RWPE1 (cell line): ENCODE measurements at regions not wholly inside any gene's neighbourhood (a gene's known extent, or its start where the extent isn't known, plus 50 kb on each side); places are given as distances from the start of the nearest gene placed in this dataset.
A peak's percentile ranks its signal among the peaks of the same experiment; 100 is the strongest.

Experiments
- CTCF ChIA-PET: fragments of 350-600 bp; sonication (Branson Sonifier 250); formaldehyde crosslinking; extraction: SDS; loops from one replicate; lab custom pipeline; 2021; lab: Yijun Ruan, JAX
- POLR2A ChIA-PET: fragments of 400-600 bp; formaldehyde crosslinking; extraction: SDS; loops from one replicate; lab custom pipeline; 2020; ENCODE audit warnings: antibody characterized with exemption; ENCODE audit not compliant: low non-redundant PET; lab: Yijun Ruan, JAX
- DNase-seq: peaks from one replicate; pipeline ENCODE4 v3.0.0; 2012; ENCODE audit warnings: low spot score
- H3K27ac ChIP-seq: fragments of 450-650 bp; 2 replicates; pipeline ENCODE4 v1.5.1; 2017
- CTCF ChIP-seq: fragments of 450-650 bp; conservative IDR thresholded peaks from 2 replicates; pipeline ENCODE4 v1.5.1; 2017; ENCODE audit warnings: low read depth, mild to moderate bottlenecking

- POLR2A ChIA-PET = no interaction called here
- CTCF ChIA-PET = no interaction called here
Measured at GRCh38 chr21:15219039-15219438, 154.2 kb upstream of the NRIP1 start.

GRCh38 chr21:15219894-15220293 lies 155.1 kb upstream of the NRIP1 start:
- ChIA-PET POLR2A (no interaction called here), CTCF (no interaction called here)
- H3K27ac ChIP-seq = no peak overlapping the region
- DNase-seq = no peak
- TF ChIP-seq CTCF = no peak

More at GRCh38 chr21:15219039-15219438, 154.2 kb upstream of the NRIP1 start:
- no peak overlapping the region for H3K27ac ChIP-seq
- no peak for DNase-seq
- no peak for TF ChIP-seq CTCF

GRCh38 chr21:15221799-15222386 lies 157.1 kb upstream of the NRIP1 start:
- peak; percentile 87 for DNase-seq
- TF ChIP-seq CTCF = no peak
- ChIA-PET POLR2A (no interaction called here), CTCF (no interaction called here)
- H3K27ac ChIP-seq = peak overlapping the region; percentile 46; the same call in 1 of the 2 replicates

GRCh38 chr21:15222707-15223106 lies 157.9 kb upstream of the NRIP1 start:
- no peak overlapping the region for H3K27ac ChIP-seq
- POLR2A ChIA-PET = no interaction called here
- CTCF ChIA-PET = no interaction called here
- no peak for DNase-seq
- no peak for TF ChIP-seq CTCF

- TF ChIP-seq CTCF = no peak
- POLR2A ChIA-PET = no interaction called here
- CTCF ChIA-PET = interaction anchor here (0.5 kb wide), 1 partner anchor 11 kb away, joined by 3 read pairs; no protein-coding TSS in a partner anchor
- DNase-seq = peak; percentile 82
- H3K27ac ChIP-seq = peak overlapping the region; percentile 80
Measured at GRCh38 chr21:15224346-15225086, 159.7 kb upstream of the NRIP1 start.

- no peak for TF ChIP-seq CTCF
- ChIA-PET POLR2A (no interaction called here), CTCF (no interaction called here)
- H3K27ac ChIP-seq = no peak overlapping the region
- no peak for DNase-seq
Measured at GRCh38 chr21:15227919-15228318, 163.1 kb upstream of the NRIP1 start.
